Inflammatory macrophage treated with lipopolysaccharide for 1 hour (primary cell): ENCODE measurements at regions not wholly inside any gene's neighbourhood (a gene's known extent, or its start where the extent isn't known, plus 50 kb on each side); places are given as distances from the start of the nearest gene placed in this dataset.
"Not testable (repeated sequence)": the region's sequence is repeated elsewhere in the genome, so short reads cannot be mapped to it uniquely, and the experiment has no call there.

Experiments
- DNase-seq, 2 donors: peaks; one replicate each; pipeline ENCODE4 v3.0.0-alpha.2; 2020 to 2022

- no peak for DNase-seq
Observed at GRCh38 chr2:137892739-137893138, 71.5 kb upstream of the HNMT start.

- DNase-seq = no peak
Observed at GRCh38 chr2:137893145-137893544, 71.1 kb upstream of the HNMT start.

GRCh38 chr2:137896467-137896866 is 67.8 kb upstream of the HNMT start:
- DNase-seq = no peak

GRCh38 chr2:137897082-137897481 is 67.2 kb upstream of the HNMT start:
- DNase-seq = no peak

DNA sequence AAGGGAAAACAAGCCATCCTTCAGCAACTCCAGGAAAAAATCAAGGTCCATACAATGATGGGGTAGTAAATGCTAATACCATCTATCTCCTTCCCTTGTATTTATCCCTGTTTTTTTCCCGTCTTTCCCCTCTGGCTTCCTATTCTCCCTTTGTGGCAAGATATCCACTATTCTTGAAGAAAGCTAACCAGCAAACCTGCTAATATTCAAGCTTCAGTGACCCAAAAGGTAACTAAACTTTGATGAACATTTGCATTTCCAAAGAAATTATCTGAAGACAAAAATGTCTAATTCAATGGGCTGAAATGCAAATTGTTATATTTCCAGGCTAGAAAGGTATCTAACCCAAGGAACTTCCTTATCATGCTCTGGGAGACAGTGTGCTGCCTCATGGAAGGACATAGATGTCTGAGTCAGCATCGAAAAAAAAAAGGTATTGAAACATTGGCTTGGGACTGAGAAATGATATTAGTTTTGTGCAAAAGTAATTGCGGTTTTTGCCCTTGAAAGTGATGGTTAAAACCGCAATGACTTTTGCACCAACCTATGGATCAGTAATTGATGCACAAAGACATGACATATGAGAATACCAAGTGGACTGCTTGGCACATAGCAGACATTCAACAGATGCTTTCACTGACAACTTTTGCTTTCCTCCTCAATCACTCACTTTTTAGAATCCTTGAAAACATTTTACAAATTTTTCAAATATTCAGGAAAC is 63.7 kb upstream of the HNMT start:
- no peak for DNase-seq

DNA sequence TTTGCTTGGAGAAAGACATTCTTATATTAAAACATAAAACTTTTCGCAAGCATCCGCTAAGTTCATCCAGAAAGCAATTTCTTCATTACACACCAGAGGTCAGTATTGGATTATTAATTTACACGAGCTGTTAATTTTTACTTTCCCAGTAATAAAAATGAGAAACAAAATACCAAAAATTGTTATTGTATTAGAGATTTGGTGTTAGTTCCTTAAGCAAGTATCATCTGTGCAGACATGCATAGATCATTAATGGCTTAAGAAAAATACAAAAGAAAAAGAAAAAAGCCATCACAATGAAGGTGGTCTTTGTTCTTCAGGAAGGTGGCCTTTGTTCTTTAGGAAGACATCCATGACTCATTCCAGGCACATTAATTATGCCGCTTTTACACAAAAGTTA is 53.6 kb upstream of the HNMT start:
- peak; percentile 12 to 77 for DNase-seq

GRCh38 chr2:137912371-137912770 is 51.9 kb upstream of the HNMT start:
- DNase-seq = no peak

- DNase-seq = no peak
Observed at GRCh38 chr2:137913169-137913568, 51.1 kb upstream of the HNMT start.

DNA sequence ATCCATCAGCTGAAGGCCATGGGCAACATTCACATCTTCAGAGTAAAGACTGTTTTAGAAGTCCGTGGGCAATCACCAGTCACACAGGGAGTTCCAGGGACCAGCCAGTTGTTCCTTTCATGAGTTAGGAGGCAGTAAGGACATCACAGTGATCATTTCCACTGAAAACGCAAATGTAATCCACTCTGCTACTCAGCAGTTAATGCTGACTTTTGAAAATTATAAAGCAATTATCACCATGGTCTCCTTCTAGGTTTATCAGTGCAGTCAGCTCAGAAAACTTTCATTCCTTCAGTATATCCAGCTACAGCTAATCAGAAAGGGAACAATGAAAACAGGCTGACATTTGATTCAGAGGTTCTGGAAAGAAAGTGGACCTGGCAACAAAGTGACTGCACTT is 50.6 kb upstream of the HNMT start:
- not testable (repeated sequence) for DNase-seq
